Fibroblast of villous mesenchyme (primary cell): ENCODE measurements at regions not wholly inside any gene's neighbourhood (a gene's known extent, or its start where the extent isn't known, plus 50 kb on each side); places are given as distances from the start of the nearest gene placed in this dataset.
A peak's percentile ranks its signal among the peaks of the same experiment; 100 is the strongest.

Experiments
- DNase-seq: peaks from one replicate; pipeline ENCODE4 v3.0.0-alpha.2; 2010; ENCODE audit warnings: low read depth
- H3K4me3 ChIP-seq: 2 replicates; pipeline ENCODE4 v1.5.1; 2011; ENCODE audit warnings: low read depth, mild to moderate bottlenecking, low read length
- CTCF ChIP-seq: IDR thresholded peaks from 2 replicates; pipeline ENCODE4 v1.5.1; 2012; ENCODE audit warnings: low read depth, mild to moderate bottlenecking, low read length; ENCODE audit not compliant: insufficient read depth

DNA sequence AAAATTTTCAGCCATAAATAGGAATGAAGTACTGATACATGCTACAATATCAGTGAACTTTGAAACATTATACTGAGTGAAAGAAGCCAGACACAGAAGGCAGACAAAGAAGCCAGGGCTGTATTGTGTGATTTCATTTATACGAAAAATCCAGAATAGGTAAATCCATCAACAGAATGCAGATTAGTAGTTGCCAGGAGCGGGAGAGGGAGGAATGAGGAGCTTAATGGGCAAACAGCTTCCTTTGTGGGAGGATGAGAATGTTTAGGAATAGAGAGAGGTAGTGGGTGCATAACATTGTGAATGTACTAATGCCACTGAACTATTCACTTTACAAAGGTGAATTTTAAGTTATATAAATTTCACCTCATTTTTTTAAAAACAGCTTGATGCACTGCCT lies 103.3 kb upstream of the SERTM1 start:
- no peak overlapping the region for H3K4me3 ChIP-seq
- no peak for DNase-seq
- no peak for TF ChIP-seq CTCF

GRCh38 chr13:36571444-36571843 lies 102.4 kb upstream of the SERTM1 start:
- no peak for TF ChIP-seq CTCF
- DNase-seq = no peak
- H3K4me3 ChIP-seq = no peak overlapping the region

GRCh38 chr13:36582977-36583376 lies 90.8 kb upstream of the SERTM1 start:
- no peak for TF ChIP-seq CTCF
- H3K4me3 ChIP-seq = no peak overlapping the region
- DNase-seq = no peak

DNA sequence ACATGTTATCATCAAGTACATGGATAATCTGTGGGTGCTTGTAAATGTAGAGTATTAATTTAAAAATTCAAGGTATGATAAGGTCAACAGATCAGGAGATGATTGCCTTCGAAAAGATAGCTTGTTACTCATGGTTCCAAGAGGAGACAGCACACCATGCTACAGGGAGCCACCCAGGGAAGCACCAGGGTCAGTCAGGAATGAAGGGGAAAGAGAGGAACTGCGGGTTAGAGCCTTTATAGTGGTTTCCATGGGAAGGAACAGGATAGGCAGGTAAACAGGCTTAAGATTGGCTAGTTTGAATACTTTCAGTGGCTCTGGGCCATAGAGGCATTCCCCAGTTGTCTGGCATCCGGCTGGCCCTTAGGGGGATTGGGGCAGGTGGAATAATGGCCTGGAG lies 74.2 kb upstream of the SERTM1 start:
- no peak for TF ChIP-seq CTCF

GRCh38 chr13:36601186-36601585 lies 72.6 kb upstream of the SERTM1 start:
- DNase-seq = peak; percentile 1
- no peak for TF ChIP-seq CTCF
- no peak overlapping the region for H3K4me3 ChIP-seq

More for the DNA sequence above, 74.2 kb upstream of the SERTM1 start:
- DNase-seq = no peak
- H3K4me3 ChIP-seq = no peak overlapping the region

DNA sequence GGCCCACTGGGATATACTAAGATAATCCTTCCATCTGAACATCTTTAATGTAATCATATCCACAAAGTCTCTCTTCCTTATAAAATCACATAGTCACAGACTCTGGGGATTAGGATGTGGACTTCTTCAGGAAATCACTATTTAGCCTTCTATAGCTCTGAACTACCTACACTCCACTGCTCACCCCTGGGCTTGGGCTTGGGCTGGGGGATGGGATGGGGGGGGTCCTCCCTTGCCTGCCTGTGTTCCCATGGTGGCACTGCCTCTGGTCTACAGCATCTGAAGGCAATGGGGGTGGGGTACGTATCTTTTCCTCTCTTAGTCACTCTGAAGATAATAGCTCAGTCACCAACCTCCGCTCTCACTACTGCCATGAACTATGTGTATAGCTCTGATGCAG lies 67.8 kb upstream of the SERTM1 start:
- DNase-seq = no peak
- TF ChIP-seq CTCF = no peak
- no peak overlapping the region for H3K4me3 ChIP-seq

GRCh38 chr13:36608474-36608873 lies 65.3 kb upstream of the SERTM1 start:
- no peak for TF ChIP-seq CTCF
- DNase-seq = no peak
- H3K4me3 ChIP-seq = no peak overlapping the region
